Neutrophil (primary cell): ENCODE measurements at regions not wholly inside any gene's neighbourhood (a gene's known extent, or its start where the extent isn't known, plus 50 kb on each side); places are given as distances from the start of the nearest gene placed in this dataset.

ENCODE experiments used
- H3K27ac ChIP-seq: fragments of 200-600 bp; sonication (generic); 2 replicates; pipeline ENCODE4 v1.5.1; 2016; ENCODE audit warnings: mild to moderate bottlenecking, moderate library complexity
- H3K27me3 ChIP-seq: fragments of 200-600 bp; sonication (generic); 2 replicates; pipeline ENCODE4 v1.6.0; 2016; ENCODE audit warnings: mild to moderate bottlenecking
- H3K36me3 ChIP-seq: fragments of 200-600 bp; sonication (generic); 2 replicates; pipeline ENCODE4 v1.5.1; 2017
- H3K4me1 ChIP-seq, 2 experiments: fragments of 200-600 bp in 1 of 2; sonication (generic) in 1 of 2; 1 replicate in 1 of 2; 2 replicates in 1 of 2; pipeline versions ENCODE4 v1.5.1 to v1.6.1; 2013 to 2016; ENCODE audit warnings: low read depth in 1 of 2, low read length in 1 of 2, mild to moderate bottlenecking in 1 of 2, moderate library complexity in 1 of 2; ENCODE audit not compliant: control insufficient read depth in 1 of 2, insufficient read depth in 1 of 2
- H3K4me3 ChIP-seq, 2 experiments: fragments of 200-600 bp in 1 of 2; sonication (generic) in 1 of 2; 1 replicate in 1 of 2; 2 replicates in 1 of 2; pipeline ENCODE4 v1.5.1; 2013 to 2016; ENCODE audit warnings: low read depth in 1 of 2, low read length in 1 of 2, mild to moderate bottlenecking in 1 of 2, moderate library complexity in 1 of 2
- H3K9me3 ChIP-seq: fragments of 200-600 bp; sonication (generic); 2 replicates; pipeline ENCODE4 v1.5.1; 2016
- TF ChIP-seq, protein P1 (sequence below): fragments of 200-600 bp; sonication (generic); IDR thresholded peaks from 2 replicates; pipeline ENCODE4 v1.5.1; 2016; ENCODE audit warnings: antibody characterized with exemption

DNA sequence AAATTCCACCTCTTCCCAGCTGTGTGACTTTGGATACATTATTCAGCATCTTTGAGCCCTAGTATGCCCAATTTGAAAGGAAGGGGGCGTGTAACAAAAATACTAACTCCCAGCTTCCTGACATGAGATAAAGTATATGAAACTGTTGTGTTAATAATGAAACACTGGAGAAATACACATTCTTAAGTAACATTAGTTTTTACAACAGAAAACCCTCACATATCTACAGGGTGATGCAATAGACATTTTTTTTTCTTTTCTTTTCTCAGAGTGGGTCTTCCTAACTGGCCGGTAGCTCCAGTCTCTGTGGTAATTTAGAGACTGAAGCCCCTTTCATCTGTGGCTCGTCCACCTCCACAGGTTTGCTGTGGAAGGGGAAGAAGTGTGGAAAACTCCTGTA, 79.5 kb downstream of the CD83 start:
- Histone ChIP-seq H3K9me3 (no peaks in the 10 kb centered on the region), H3K4me1 (peaks cover 0 to 7% of the 10 kb centered on the region in 2 experiments), H3K27me3 (no peaks in the 10 kb centered on the region), H3K4me3 (no peak overlapping the region), H3K36me3 (no peaks in the 10 kb centered on the region), H3K27ac (no peak overlapping the region)
- TF ChIP-seq, protein P1, sequence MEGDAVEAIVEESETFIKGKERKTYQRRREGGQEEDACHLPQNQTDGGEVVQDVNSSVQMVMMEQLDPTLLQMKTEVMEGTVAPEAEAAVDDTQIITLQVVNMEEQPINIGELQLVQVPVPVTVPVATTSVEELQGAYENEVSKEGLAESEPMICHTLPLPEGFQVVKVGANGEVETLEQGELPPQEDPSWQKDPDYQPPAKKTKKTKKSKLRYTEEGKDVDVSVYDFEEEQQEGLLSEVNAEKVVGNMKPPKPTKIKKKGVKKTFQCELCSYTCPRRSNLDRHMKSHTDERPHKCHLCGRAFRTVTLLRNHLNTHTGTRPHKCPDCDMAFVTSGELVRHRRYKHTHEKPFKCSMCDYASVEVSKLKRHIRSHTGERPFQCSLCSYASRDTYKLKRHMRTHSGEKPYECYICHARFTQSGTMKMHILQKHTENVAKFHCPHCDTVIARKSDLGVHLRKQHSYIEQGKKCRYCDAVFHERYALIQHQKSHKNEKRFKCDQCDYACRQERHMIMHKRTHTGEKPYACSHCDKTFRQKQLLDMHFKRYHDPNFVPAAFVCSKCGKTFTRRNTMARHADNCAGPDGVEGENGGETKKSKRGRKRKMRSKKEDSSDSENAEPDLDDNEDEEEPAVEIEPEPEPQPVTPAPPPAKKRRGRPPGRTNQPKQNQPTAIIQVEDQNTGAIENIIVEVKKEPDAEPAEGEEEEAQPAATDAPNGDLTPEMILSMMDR = no peak

DNA sequence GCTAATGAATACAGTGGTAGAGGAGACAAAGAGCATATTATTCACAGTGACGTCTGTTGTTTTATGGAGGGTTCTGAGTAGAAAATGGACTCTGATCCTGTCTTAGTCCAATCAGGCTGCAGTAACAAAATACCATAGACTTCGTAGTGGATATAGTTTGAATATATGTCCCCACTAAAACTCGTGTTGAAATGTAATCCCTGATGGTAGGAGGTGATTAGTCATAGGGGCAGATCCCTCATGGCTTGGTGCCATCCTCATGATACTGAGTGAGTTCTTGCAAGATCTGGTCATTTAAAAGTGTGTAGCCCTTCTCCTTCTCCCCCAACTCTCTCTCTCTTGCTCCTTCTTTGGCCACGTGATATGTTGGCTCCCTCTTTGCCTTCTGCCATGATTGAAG, 82.5 kb downstream of the CD83 start:
- no peak overlapping the region for H3K4me3 ChIP-seq
- H3K9me3 ChIP-seq = no peaks in the 10 kb centered on the region
- no peak overlapping the region for H3K27ac ChIP-seq
- H3K27me3 ChIP-seq = no peaks in the 10 kb centered on the region
- TF ChIP-seq, protein P1 = no peak
- H3K4me1 ChIP-seq = peaks cover 0 to 7% of the 10 kb centered on the region in 2 experiments
- H3K36me3 ChIP-seq = no peaks in the 10 kb centered on the region

GRCh38 chr6:14202947-14203346, 85.4 kb downstream of the CD83 start:
- Histone ChIP-seq H3K9me3 (no peaks in the 10 kb centered on the region), H3K27ac (no peak overlapping the region), H3K27me3 (no peaks in the 10 kb centered on the region), H3K4me1 (no peaks in the 10 kb centered on the region), H3K36me3 (no peaks in the 10 kb centered on the region), H3K4me3 (no peak overlapping the region)
- TF ChIP-seq, protein P1 = no peak

DNA sequence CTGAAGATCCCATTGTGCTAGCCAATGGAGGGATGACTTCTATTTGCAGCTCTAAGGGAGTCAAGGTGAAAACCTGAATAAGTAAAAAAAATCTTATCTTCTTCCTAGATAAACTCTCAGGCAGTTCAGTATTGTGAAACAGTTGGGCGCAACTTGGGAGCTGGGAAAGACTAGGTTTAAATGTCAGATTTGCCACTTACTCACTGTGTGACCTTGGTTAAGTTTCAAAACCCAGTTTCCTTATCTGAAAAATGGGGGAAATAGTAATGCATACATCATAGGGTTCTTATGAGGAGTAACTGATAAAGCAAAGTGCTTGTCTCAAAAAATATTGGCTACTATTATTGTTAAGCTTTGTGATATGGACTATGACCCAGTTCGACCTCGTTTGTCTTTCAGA, 88.8 kb downstream of the CD83 start:
- TF ChIP-seq, protein P1 = no peak
- Histone ChIP-seq H3K9me3 (no peaks in the 10 kb centered on the region), H3K27ac (no peak overlapping the region), H3K4me3 (no peak overlapping the region), H3K4me1 (peaks cover 9 to 14% of the 10 kb centered on the region in 2 experiments), H3K36me3 (no peaks in the 10 kb centered on the region), H3K27me3 (no peaks in the 10 kb centered on the region)

DNA sequence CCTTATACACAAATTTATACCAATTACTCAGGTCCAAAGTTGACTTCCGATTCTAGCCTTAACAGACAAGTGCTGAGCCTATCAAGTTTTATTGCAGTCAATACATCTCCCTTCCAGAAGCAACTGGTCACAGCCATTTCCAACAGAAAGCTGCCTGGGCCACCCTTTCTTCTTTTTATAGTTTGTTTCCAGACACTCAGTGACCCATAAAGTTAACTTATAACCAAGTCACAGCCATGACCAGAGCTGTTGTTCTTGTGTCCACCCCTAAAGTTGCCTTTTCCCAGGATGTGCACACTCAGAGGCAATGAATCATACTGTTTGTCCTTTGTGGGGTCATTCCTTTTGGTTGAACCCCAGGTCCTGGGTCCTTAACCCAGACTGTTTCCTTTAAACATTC, 89.9 kb downstream of the CD83 start:
- peaks cover 15 to 21% of the 10 kb centered on the region in 2 experiments for H3K4me1 ChIP-seq
- H3K9me3 ChIP-seq = no peaks in the 10 kb centered on the region
- no peak overlapping the region for H3K27ac ChIP-seq
- H3K36me3 ChIP-seq = no peaks in the 10 kb centered on the region
- TF ChIP-seq, protein P1 = no peak
- H3K4me3 ChIP-seq = no peak overlapping the region
- H3K27me3 ChIP-seq = no peaks in the 10 kb centered on the region

DNA sequence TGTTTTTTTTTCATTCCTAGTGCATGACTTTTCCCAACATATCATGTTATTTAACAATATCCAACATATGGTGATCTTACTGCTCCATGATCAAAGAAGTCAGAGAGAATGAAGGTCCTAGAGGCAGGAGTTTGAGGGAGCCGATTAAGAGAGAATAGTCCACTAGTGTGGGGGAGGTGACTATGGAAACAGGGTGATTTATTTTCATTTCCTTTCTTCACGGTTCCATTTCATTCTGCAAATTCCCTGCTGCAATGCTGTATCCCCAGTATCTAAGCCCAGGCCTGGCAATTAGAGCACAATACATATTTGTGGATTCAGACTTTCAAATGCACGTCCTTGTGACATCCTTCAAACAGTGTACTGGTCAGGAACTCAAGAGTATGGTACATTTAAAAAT, 91.4 kb downstream of the CD83 start:
- H3K9me3 ChIP-seq = no peaks in the 10 kb centered on the region
- TF ChIP-seq, protein P1 = no peak
- no peaks in the 10 kb centered on the region for H3K27me3 ChIP-seq
- no peaks in the 10 kb centered on the region for H3K36me3 ChIP-seq
- H3K4me1 ChIP-seq = peaks cover 15 to 21% of the 10 kb centered on the region in 2 experiments
- no peak overlapping the region for H3K4me3 ChIP-seq
- no peak overlapping the region for H3K27ac ChIP-seq
